GM10248 (cell line): ENCODE measurements at regions not wholly inside any gene's neighbourhood (a gene's known extent, or its start where the extent isn't known, plus 50 kb on each side); places are given as distances from the start of the nearest gene placed in this dataset.

Experiments
- CTCF ChIA-PET: fragments of 300-600 bp; sonication (Branson Sonifier 250); formaldehyde crosslinking; extraction: SDS; loops from one replicate; lab custom pipeline; 2021; ENCODE audit warnings: antibody characterized with exemption; lab: Yijun Ruan, JAX
- POLR2A ChIA-PET: fragments of 350-650 bp; sonication (Branson Sonifier 250); formaldehyde crosslinking; extraction: SDS; loops from one replicate; lab custom pipeline; 2020; ENCODE audit warnings: antibody characterized with exemption; lab: Yijun Ruan, JAX
- DNase-seq: peaks from one replicate; pipeline ENCODE4 v3.0.0; 2012; ENCODE audit errors: extremely low spot score
- TF ChIP-seq, protein P1 (sequence below): IDR thresholded peaks from 2 replicates; pipeline ENCODE4 v1.5.1; 2012; ENCODE audit warnings: mild to moderate bottlenecking, low read depth; ENCODE audit errors: extremely low read depth, missing control alignments, control extremely low read depth

DNA sequence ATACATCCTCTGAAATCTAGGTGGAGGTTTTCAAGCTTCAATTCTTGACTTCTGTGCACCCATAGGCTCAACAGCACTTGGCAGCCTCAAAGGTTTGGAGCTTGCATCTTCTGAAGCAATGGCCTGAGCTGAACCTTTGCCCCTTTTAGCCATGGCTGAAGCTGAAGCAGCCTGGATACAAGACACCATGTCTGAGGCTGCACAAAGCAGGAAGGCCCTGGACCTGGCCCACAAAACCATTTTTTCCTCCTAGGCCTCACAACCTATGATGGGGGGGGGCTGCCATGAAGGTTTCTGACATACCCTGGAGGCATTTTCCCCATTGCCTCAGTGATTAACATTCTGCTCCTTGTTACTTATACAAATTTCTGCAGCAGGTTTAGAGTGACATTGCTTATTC is 173.3 kb upstream of the PRMT6 start:
- POLR2A ChIA-PET, result no interaction called here
- DNase-seq, result no peak
- CTCF ChIA-PET, result no interaction called here

DNA sequence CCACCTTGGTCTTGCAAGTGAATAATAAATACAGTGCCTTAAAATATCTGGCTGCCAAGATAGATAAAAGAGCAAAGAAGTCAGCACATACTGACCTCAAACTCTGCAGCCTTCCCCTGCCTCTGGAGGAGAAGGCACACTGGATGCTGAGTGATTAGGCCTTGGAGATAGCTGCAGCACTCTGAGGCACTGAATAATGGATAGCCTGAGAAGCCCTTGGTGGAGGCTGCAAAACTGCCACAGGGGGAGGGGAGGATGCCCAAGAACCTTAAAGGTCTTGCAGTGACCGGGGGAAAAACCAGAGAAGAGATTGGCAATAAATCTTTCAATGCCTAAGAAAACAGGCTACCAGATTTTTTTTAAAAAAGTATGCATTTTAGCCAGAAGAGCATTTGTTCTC is 167.4 kb upstream of the PRMT6 start:
- POLR2A ChIA-PET, result no interaction called here
- CTCF ChIA-PET, result no interaction called here
- TF ChIP-seq, protein P1, sequence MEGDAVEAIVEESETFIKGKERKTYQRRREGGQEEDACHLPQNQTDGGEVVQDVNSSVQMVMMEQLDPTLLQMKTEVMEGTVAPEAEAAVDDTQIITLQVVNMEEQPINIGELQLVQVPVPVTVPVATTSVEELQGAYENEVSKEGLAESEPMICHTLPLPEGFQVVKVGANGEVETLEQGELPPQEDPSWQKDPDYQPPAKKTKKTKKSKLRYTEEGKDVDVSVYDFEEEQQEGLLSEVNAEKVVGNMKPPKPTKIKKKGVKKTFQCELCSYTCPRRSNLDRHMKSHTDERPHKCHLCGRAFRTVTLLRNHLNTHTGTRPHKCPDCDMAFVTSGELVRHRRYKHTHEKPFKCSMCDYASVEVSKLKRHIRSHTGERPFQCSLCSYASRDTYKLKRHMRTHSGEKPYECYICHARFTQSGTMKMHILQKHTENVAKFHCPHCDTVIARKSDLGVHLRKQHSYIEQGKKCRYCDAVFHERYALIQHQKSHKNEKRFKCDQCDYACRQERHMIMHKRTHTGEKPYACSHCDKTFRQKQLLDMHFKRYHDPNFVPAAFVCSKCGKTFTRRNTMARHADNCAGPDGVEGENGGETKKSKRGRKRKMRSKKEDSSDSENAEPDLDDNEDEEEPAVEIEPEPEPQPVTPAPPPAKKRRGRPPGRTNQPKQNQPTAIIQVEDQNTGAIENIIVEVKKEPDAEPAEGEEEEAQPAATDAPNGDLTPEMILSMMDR, result no peak
- no peak for DNase-seq

More for the DNA sequence above, 173.3 kb upstream of the PRMT6 start:
- TF ChIP-seq, protein P1, result no peak

DNA sequence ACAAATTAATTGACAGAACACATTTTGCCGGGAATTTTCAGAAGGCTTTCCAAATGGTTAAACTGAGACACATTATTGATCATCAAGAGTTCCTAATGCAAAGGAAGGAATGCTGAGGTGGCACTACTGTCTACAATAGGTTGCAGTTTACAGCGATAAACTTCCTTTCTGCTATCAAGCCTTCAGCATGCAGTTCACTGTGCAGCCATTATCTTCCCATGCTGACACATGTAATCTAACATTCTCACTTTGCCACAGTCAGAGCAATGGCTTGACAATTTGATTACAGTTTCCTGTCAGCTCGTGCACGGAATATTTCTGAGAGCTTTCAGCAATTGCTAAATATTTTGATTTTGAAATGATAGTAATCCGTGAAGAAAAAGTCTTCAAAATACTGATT is 166.9 kb upstream of the PRMT6 start:
- CTCF ChIA-PET, result no interaction called here
- TF ChIP-seq, protein P1, result no peak
- POLR2A ChIA-PET, result no interaction called here
- no peak for DNase-seq

DNA sequence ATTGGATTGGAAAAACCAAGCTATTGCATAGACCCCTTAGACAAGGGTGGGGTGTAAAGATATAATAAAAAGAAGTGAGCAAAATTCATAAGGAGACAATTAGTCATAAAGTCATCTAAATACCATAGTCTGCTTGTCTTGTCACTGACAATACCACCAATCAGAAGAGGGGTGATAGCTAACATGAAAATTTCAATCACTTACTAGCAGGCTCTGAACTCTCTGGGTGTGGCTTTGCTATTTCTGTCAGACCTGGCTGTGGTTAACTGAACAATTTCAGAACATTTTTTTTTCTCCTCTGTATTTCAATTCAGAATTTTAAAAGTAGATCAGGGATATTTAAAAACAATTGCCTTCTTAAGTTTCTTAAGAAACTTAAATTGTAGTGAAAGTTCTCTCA is 158.5 kb upstream of the PRMT6 start:
- DNase-seq, result no peak
- POLR2A ChIA-PET, result no interaction called here
- CTCF ChIA-PET, result no interaction called here
- TF ChIP-seq, protein P1, result no peak

DNA sequence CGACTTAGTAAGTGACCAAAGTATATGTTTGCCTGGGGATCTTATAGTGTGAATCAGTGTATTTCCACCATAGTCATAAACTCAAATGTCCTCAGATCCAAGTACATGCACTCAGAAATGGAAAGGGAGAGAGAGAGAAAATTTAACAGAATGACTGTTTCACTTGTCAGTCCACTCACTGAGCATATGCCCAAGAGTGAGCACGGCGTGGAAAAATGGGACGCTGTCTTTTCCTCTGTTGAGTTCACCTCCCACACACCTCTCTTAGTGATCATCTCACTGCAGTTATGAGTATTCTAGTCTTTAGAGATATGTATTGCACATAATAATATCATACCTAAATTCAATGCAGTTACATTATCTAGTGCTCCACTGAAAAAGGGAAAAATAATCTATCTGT is 156.8 kb upstream of the PRMT6 start:
- ChIA-PET CTCF (no interaction called here), POLR2A (no interaction called here)
- DNase-seq, result no peak
- TF ChIP-seq, protein P1, result no peak

DNA sequence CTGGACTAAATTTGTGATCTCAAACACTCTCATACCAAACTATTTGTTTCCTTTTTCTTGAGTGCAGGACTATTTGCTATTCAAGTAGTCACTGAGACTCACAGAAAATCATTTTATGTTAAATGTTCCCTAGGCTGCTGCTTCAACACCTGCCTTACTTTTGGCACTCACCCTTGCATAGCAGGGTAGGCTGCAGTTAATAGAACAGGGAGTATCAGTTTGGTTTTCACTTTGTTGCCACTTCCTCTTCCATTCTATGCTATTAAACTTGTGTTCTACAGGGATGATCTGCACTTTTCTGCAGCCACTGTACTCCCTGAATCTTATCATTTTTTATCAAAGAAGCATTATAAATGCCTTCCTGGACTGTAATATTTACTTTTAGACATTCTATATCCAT is 148.7 kb upstream of the PRMT6 start:
- ChIA-PET POLR2A (no interaction called here), CTCF (no interaction called here)
- TF ChIP-seq, protein P1, result no peak
- peak; percentile 33 for DNase-seq

DNA sequence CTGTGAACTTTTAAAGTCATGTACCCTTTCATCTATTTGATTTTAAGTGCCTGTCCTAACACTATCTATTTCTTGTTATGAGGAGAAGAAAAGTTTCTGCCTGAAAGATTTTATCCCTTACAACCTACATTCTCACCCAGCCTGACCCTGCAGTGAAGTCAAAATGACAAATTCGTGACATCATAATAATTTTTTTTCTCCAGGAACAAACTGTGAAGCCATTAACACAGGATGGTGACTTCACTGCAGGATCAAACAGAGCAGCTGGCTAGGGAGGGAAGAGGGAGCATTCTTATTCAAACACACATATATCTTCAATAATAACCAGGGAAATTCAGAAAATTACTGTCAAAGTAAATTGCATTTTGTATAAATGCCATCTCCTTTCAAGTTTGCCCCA is 147.8 kb upstream of the PRMT6 start:
- TF ChIP-seq, protein P1, result no peak
- no peak for DNase-seq
- POLR2A ChIA-PET, result no interaction called here
- CTCF ChIA-PET, result no interaction called here
